ENCODE measurements at regions not wholly inside any gene's neighbourhood (a gene's known extent, or its start where the extent isn't known, plus 50 kb on each side); places are given as distances from the start of the nearest gene placed in this dataset.
"Not testable (repeated sequence)": the region's sequence is repeated elsewhere in the genome, so short reads cannot be mapped to it uniquely, and the experiment has no call there.

DNA sequence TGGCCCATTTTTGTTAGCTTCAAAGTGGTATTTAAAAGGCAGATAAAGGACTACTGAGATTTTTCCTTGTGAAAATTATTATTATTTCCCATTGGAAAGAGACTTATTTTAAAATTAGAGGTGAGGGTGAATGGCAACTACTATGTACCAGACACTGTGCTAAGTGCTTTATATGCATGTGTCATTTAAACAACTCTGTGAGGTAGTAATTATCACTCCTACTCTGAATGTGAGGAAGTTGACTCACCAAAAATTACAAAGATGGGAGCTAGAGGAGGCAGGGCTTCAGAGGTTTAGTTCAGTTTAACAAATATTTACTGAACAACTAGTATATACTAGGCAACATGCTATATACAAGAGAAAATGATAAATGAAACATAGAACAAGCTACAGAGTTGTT lies 78.2 kb downstream of the MSL3 start:
- no peak for DNase-seq (ENCODE audit: low read depth)

GRCh38 chrX:11837437-11837836 lies 79.4 kb downstream of the MSL3 start:
- DNase-seq (ENCODE audit: low read depth) = no peak

DNA sequence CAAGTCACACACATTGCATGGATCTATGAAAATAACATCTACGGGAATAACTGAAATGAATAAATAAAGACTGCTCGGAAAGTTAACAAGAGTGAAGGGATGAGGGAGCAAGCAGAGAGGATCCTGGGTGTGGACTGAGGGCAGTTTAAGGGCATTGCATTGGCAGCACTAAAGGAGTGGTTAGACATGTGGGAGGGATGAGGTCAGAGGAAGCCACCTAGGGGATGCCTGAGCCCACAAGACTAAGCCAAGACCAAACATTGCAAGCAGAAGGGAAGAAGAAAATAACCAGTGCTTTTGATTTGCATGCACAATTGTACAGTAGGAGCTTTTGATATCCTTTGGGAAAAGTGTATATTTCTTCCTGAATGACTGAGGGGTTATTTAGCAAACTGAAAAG lies 106.1 kb downstream of the MSL3 start:
- no peak for DNase-seq (ENCODE audit: low read depth)

GRCh38 chrX:11867610-11868345 lies 109.7 kb downstream of the MSL3 start:
- no peak for DNase-seq (ENCODE audit: low read depth)

DNA sequence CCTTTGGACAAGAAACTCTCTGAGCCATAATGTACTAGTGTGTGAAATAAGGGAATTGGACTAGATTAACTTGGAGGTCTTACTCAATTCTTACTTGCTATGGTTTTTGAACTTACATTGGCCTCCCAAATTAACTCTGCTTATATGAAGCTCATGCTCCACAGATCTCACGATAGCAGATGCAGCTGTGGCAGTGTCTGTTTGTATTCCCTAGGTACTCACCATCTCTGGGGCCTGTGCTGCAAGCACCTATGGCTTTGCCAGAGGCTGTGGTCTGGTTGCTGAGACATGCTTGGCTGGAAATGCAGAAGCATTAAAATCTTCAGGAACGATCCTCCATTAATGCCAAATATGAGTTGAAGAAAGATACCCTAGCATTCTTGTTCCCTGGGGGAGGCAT lies 112.8 kb downstream of the MSL3 start:
- no peak for DNase-seq (ENCODE audit: low read depth)

DNA sequence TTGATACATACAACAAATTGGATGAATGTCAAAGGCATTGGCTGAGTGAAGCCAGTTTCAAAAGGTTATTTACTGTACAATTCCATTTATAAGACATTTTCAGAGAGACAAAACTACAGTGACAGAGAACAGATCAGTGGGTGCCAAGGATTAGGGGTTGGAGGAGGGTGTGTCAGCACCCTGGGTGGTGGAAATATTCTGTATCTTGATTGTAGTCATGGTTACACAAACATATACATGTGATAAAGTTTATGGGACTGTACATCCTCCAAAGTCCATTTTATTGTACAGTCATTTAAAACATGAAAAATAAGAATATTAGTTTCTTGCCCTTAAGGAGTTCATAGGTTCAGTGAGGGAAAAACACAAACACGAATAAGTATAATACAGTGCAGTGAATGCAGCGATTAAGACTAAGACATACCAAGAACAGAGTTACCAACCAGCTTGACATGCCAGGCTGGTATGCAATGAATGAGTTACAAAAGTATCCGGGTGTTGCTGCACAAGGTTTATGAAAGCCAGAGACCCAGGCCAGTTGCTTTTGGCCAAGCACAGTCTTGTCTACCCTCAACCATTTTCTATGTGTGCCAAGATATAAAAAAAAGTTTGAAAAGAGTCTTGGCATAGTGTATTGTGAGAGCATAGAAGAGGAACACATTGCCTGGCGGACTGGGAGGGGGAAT lies 123.6 kb downstream of the MSL3 start:
- no peak for DNase-seq (ENCODE audit: low read depth)

DNA sequence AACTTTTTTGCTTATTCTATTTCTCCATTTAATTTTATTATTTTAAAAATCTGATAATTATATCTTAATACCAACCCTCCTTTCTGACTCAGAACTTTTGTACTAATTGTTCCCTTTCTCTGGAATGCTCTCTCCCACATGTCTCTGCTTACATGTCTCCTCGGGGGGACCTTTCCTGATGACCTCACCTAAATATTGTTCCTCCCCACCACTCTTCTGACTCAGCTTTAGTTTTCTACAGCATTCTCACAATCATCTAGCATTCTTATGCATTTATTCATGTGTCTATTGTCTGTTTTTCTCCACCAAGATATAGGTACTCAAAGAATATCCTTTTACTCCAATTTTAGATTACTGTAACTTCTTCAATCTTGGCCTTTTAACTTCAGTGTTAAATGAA lies 128.7 kb downstream of the MSL3 start:
- no peak for DNase-seq (ENCODE audit: low read depth)

DNA sequence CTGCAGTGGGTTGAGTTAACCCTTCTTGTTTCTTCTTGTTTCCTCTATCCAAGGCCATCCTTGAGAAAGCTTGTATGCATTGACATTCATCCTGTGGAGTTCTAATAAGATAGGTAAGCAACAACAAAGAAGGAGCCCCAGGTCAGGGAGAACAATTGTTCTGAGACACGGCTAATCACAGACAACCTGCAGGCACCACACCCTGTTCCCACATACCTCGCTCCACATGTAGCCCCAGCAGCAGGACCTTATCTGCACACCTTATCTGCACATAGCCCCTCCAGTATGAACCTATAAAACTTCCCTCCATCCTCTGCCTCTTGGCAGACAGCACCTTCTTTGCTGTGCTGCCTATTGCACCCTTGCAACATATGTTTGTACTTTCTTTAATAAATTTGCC lies 129.1 kb downstream of the MSL3 start:
- no peak for DNase-seq (ENCODE audit: low read depth)

- DNase-seq (ENCODE audit: low read depth) = no peak
These were observed 130.4 kb downstream of the MSL3 start for GRCh38 chrX:11888421-11888820.

GRCh38 chrX:11889791-11890190 lies 131.8 kb downstream of the MSL3 start:
- DNase-seq (ENCODE audit: low read depth) = no peak

- DNase-seq (ENCODE audit: low read depth) = no peak
These were observed 132.9 kb downstream of the MSL3 start for GRCh38 chrX:11890836-11891514.

GRCh38 chrX:11893933-11894710 lies 136.1 kb downstream of the MSL3 start:
- DNase-seq (ENCODE audit: low read depth) = no peak

DNA sequence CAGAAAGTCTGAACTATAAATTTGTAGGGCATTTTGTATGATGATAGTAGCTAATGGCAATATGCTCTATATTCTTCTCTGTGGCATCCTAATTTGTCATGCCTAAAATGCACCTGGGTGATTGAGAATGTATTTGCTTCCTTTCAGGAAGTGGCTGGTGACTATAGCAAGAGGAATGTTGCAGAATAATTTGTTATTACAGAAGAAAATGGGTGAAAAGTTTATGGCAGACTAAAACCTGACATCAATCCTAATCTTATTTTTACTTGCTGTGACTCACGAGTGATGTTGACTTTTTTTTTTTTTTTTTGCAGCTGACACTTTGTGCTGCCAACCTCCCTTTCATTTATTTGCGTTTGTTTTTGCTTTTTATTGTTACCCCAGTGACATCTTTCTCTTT lies 141.1 kb downstream of the MSL3 start:
- no peak for DNase-seq (ENCODE audit: low read depth)

DNA sequence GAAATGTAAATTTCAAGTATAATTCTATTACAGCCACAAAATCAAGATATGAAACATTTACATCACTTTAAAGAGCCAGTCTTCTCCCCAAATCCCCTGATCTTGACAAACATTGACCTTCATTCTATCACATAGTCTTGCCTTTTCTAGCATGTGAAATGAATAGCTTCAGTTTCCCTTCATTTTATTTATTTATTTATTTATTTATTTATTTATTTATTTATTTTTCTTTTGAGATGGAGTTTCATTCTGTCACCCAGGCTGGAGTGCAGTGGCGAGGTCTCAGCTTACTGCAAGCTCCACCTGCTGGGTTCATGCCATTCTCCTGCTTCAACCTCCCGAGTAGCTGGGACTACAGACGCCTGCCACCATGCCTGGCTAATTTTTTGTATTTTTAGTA lies 147.9 kb downstream of the MSL3 start:
- not testable (repeated sequence) for DNase-seq (ENCODE audit: low read depth)

DNA sequence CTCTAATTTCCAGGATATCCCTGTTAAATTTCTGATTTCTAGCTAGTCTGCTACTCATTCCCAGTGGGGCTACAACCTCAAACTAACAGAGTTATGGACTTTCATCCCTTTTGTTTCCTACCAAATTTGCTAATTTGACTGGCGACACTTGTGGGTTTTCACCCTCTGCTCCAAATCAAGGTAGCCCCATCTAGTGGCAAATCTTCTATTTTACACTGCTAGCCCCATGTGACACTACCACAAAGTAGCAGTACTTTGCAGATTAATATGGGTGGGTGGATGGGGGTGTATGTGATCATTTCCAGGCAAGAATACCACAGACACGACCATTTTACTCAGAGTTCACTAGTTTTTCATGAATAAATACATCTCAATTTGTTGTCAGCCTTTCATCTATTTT lies 150.3 kb downstream of the MSL3 start:
- DNase-seq (ENCODE audit: low read depth) = no peak

GRCh38 chrX:11913001-11913400 lies 155.0 kb downstream of the MSL3 start:
- no peak for DNase-seq (ENCODE audit: low read depth)

DNA sequence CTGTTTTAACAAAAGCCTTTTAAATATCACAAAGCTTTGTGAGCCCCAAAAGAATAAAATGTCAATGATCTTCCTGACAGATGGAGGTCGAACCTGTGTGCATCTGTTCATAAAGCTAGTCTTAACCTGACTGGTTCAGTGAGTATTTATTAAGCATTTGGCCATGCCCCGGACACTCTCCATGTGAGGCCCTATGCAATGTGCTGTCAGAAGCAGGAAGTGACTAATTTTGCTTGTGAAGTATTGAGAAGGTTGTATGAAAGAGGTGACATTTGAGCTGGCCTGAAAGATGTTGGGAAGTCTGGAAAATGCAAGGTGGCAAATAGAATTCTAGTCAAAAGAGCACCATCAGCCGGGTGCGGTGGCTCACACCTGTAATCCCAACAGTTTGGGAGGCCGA lies 171.4 kb downstream of the MSL3 start:
- DNase-seq (ENCODE audit: low read depth) = no peak

GRCh38 chrX:11932423-11932822 lies 174.4 kb downstream of the MSL3 start:
- no peak for DNase-seq (ENCODE audit: low read depth)

DNA sequence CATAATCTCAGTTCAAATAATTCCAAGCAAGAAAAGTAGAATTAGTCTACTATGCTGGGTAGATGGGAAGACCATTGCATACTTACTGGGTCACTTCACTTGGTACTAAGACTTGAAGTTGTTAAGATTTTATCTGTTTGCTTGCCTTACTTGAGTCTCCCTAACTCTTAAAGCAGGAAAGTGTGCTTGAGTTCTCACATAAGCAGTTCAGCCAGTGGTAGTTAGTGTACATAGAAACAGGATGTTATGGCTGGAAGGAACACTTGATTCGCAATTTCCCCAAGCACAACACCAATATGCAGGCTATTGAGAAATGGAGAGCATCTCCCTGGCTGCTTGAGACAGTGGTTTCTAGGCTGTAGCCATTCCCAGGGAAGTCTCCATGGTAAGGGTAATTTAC lies 176.1 kb downstream of the MSL3 start:
- no peak for DNase-seq (ENCODE audit: low read depth)

GRCh38 chrX:11941571-11941970 lies 183.5 kb downstream of the MSL3 start:
- no peak for DNase-seq (ENCODE audit: low read depth)

DNA sequence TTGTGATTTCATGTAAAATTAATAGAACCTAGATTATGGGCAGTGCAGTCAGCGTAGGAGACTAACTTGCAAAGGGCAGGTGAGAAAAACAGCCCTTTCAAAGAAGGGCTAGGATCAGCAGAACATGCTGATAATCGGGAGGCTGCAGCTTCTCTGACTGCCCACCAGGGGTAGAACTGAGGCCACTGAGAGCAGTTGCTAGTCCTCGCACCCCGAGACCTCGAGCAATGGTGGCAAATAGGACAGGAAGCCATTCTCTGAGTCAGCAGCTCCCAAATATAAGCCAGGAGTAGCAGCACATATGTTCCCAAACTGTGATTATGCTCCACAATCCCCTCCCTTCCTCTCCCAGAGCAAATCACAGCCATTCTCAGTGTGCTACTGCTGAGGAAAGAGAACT lies 186.5 kb downstream of the MSL3 start:
- peak; percentile 18 for DNase-seq (ENCODE audit: low read depth)

GRCh38 chrX:11949291-11949690 lies 189.0 kb upstream of the FRMPD4 start:
- no peak for DNase-seq (ENCODE audit: low read depth)

Data from stromal cell of bone marrow (primary cell).